Natural killer cell (primary cell): ENCODE measurements at regions not wholly inside any gene's neighbourhood (a gene's known extent, or its start where the extent isn't known, plus 50 kb on each side); places are given as distances from the start of the nearest gene placed in this dataset.
A peak's percentile ranks its signal among the peaks of the same experiment; 100 is the strongest.

Experiments used
- ATAC-seq, 3 donors: fragments of 150-1000 bp in 2 of 3; fragments of 200-7000 bp in 1 of 3; cut with Tn5 transposase; 1 replicate in 1 of 3; 2 replicates in 2 of 3; pipeline ENCODE4 v1.10.0; 2021; ENCODE audit warnings: mild to moderate bottlenecking in 2 of 3, moderate library complexity in 2 of 3
- DNase-seq, 2 donors: peaks; one replicate each; pipeline versions ENCODE4 v3.0.0 to v3.0.0-alpha.2; 2013 to 2021; ENCODE audit warnings: mixed read lengths in 1 of 2
- H3K27ac ChIP-seq: one replicate; pipeline ENCODE4 v1.5.1; 2013; ENCODE audit warnings: mild to moderate bottlenecking, low read length
- H3K27me3 ChIP-seq: one replicate; pipeline ENCODE4 v1.6.1; 2013; ENCODE audit warnings: low read length; ENCODE audit not compliant: control insufficient read depth, insufficient read depth
- H3K36me3 ChIP-seq: one replicate; pipeline ENCODE4 v1.6.1; 2013; ENCODE audit warnings: low read length; ENCODE audit not compliant: control insufficient read depth, insufficient read depth
- H3K4me1 ChIP-seq: one replicate; pipeline ENCODE4 v1.6.1; 2013; ENCODE audit warnings: low read length; ENCODE audit not compliant: control insufficient read depth, insufficient read depth
- H3K4me3 ChIP-seq: one replicate; pipeline ENCODE4 v1.5.1; 2013; ENCODE audit warnings: low read length
- H3K9me3 ChIP-seq: one replicate; pipeline ENCODE4 v1.6.1; 2013; ENCODE audit warnings: low read length; ENCODE audit not compliant: control insufficient read depth, insufficient read depth
- H3K27ac Mint-ChIP-seq, 2 donors: one replicate each; pipeline ENCODE4 v1.8.0; 2022; ENCODE audit warnings: mild to moderate bottlenecking in 2 of 2, mixed read lengths in 2 of 2, moderate library complexity in 1 of 2
- H3K27me3 Mint-ChIP-seq, 2 donors: one replicate each; pipeline ENCODE4 v1.8.0; 2022; ENCODE audit warnings: low read depth in 2 of 2, mixed read lengths in 2 of 2
- H3K36me3 Mint-ChIP-seq: one replicate; pipeline ENCODE4 v1.8.0; 2022; ENCODE audit warnings: mixed read lengths
- H3K4me1 Mint-ChIP-seq, 2 donors: one replicate each; pipeline ENCODE4 v1.8.0; 2022; ENCODE audit warnings: mixed read lengths in 2 of 2
- H3K4me3 Mint-ChIP-seq: one replicate; pipeline ENCODE4 v1.8.0; 2022; ENCODE audit warnings: mild to moderate bottlenecking, moderate library complexity, mixed read lengths
- H3K9me3 Mint-ChIP-seq, 2 donors: one replicate each; pipeline ENCODE4 v1.8.0; 2022; ENCODE audit warnings: mixed read lengths in 2 of 2
- WGBS: methylation state at CpG from one replicate; pipeline ENCODE4 v1.1.7; 2013; ENCODE audit warnings: missing lambda C conversion rate; ENCODE audit not compliant: insufficient coverage; 5-methylcytosine and 5-hydroxymethylcytosine counted together
- intact Hi-C: fragments of 100-400 bp; cut with micrococcal nuclease; formaldehyde crosslinking; loops from one replicate; pipeline ENCODE4 v1.14.2; 2022
- TF ChIP-seq, protein P1 (sequence below): fragments of 200-600 bp; IDR thresholded peaks from one replicate; pipeline ENCODE4 v1.8.0; 2022; ENCODE audit warnings: antibody characterized with exemption

DNA sequence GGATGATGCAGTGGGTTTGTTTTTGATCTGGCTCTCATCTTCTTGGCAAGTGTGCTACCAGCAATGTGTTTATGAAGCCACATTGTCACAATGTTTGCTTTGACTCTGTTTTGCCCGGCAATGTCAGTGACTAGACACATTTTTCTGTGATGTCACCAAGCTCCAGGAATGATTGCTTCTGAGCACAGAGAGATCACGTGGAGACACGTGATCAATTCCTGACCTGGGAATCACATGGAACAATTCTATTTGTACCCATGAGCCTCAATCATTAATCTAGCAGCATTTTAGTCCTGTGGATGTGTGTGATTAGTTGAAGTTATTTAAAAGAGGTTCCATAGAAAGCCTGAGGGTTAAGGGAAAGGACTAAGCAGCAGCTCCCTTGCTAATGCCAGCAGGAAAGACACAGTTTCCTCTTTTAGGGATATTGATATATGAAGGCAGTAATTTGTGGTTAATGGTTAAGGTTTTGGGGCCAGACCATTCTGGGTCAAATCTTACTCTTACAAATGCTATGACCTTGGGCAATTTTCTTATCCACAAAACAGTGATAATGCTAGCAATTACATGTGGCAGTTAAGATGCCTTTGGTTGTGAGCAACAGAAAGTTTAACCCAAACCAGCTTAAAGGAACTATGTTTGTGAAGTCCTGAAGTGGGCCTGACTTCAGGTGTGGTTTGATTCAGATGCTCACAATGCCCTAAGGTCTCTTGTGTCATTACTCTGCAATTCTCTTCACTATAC is 59.0 kb downstream of the FASLG start:
- TF ChIP-seq, protein P1, sequence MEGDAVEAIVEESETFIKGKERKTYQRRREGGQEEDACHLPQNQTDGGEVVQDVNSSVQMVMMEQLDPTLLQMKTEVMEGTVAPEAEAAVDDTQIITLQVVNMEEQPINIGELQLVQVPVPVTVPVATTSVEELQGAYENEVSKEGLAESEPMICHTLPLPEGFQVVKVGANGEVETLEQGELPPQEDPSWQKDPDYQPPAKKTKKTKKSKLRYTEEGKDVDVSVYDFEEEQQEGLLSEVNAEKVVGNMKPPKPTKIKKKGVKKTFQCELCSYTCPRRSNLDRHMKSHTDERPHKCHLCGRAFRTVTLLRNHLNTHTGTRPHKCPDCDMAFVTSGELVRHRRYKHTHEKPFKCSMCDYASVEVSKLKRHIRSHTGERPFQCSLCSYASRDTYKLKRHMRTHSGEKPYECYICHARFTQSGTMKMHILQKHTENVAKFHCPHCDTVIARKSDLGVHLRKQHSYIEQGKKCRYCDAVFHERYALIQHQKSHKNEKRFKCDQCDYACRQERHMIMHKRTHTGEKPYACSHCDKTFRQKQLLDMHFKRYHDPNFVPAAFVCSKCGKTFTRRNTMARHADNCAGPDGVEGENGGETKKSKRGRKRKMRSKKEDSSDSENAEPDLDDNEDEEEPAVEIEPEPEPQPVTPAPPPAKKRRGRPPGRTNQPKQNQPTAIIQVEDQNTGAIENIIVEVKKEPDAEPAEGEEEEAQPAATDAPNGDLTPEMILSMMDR = no peak
- no peak overlapping the region for H3K27ac ChIP-seq
- Mint-ChIP-seq H3K4me1 (peaks cover 42 to 50% of the 10 kb centered on the region in 2 donors), H3K4me3 (no peak overlapping the region), H3K9me3 (no peaks in the 10 kb centered on the region), H3K27ac (peak overlapping the region; percentile 32 to 74), H3K36me3 (no peaks in the 10 kb centered on the region), H3K27me3 (no peaks in the 10 kb centered on the region)
- DNase-seq (no peak), ATAC-seq (no peak)
- peaks cover 22% of the 10 kb centered on the region for H3K4me1 ChIP-seq
- H3K36me3 ChIP-seq = no peaks in the 10 kb centered on the region
- no peaks in the 10 kb centered on the region for H3K9me3 ChIP-seq
- H3K4me3 ChIP-seq = no peak overlapping the region
- intact Hi-C loops = no loop called here
- WGBS = 51% methylated on average over 3 of the region's 3 CpGs
- H3K27me3 ChIP-seq = no peaks in the 10 kb centered on the region

DNA sequence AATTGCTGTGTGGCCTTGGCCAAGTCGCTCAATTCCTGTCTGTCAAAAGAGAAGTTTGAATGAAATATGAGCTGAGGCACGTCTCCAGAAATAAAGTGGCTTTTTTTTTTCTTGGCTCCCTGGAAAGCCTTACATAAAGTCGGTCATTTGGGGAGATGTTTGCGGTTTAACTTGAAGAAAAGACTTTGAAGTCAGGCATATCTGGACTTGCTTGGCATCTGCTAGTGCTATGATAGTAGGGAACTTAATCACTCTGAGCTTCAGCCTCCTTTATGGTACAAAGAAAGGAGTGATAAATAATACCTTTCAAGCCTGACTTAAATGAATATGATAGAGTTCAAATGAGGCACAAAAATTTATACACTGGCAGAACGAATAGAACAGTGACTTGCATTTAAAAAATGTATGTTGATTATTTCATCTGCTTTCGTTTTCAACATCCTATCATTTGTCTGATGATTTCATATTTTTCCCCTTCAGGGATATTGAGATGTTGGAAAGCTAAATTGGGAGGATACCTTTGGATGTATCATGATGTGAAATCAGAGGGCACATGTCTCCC is 60.2 kb downstream of the FASLG start:
- DNase-seq (no peak), ATAC-seq (peak in 2 of 3 donors; percentile 28 to 40)
- Histone ChIP-seq H3K9me3 (no peaks in the 10 kb centered on the region), H3K4me1 (peaks cover 22% of the 10 kb centered on the region), H3K27ac (no peak overlapping the region), H3K27me3 (no peaks in the 10 kb centered on the region), H3K4me3 (no peak overlapping the region), H3K36me3 (no peaks in the 10 kb centered on the region)
- H3K36me3 Mint-ChIP-seq = no peaks in the 10 kb centered on the region
- no peak overlapping the region for H3K4me3 Mint-ChIP-seq
- H3K27ac Mint-ChIP-seq = peak overlapping the region; percentile 20 to 74
- H3K27me3 Mint-ChIP-seq = no peaks in the 10 kb centered on the region
- intact Hi-C loops = loop anchor here (1.0 kb wide), 1 partner anchor 110 kb away; no protein-coding TSS in a partner anchor
- 63% methylated on average over 4 of the region's 6 CpGs for WGBS
- TF ChIP-seq, protein P1 = no peak
- H3K4me1 Mint-ChIP-seq = peaks cover 42 to 44% of the 10 kb centered on the region in 2 donors
- H3K9me3 Mint-ChIP-seq = no peaks in the 10 kb centered on the region

DNA sequence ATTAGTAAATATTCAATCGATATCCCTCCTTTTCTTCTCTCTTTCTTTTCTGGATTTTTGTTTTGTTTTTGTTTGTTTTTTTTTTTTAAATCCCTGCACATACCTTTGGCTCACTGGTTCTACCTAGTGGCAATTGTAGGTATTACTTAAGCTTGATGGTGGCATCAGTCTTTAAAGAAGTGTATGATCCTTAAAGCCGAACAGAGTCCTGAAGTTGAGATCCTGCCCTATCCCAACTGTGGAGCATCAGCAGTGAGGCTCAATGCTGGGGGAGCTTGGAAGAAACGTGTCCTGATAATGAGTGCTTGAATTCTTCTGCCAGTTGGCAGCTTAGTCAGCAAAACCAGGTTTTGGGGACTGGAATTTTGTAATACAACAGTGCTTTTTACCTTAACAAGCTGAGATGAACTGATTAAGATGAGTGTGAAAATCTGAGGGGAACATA is 60.8 kb downstream of the FASLG start:
- peak overlapping the region; percentile 14 for H3K4me3 Mint-ChIP-seq
- DNase-seq (peak in 1 of 2 donors; percentile 79), ATAC-seq (peak; percentile 78 to 94 (median 91))
- no peak overlapping the region for H3K4me3 ChIP-seq
- no peaks in the 10 kb centered on the region for H3K27me3 Mint-ChIP-seq
- TF ChIP-seq, protein P1 = peak; percentile 93
- no peaks in the 10 kb centered on the region for H3K36me3 Mint-ChIP-seq
- no peak overlapping the region for H3K27ac ChIP-seq
- intact Hi-C loops = loop anchor here (1.0 to 2.0 kb wide), 2 partner anchors 110 to 269 kb away; no protein-coding TSS in a partner anchor
- no peaks in the 10 kb centered on the region for H3K9me3 ChIP-seq
- no peaks in the 10 kb centered on the region for H3K36me3 ChIP-seq
- WGBS = 15% methylated on average over 2 of the region's 3 CpGs
- peak overlapping the region; percentile 20 to 74 for H3K27ac Mint-ChIP-seq
- no peaks in the 10 kb centered on the region for H3K9me3 Mint-ChIP-seq
- H3K27me3 ChIP-seq = no peaks in the 10 kb centered on the region
- H3K4me1 ChIP-seq = peaks cover 22% of the 10 kb centered on the region
- H3K4me1 Mint-ChIP-seq = peaks cover 48 to 50% of the 10 kb centered on the region in 2 donors
